ENCODE measurements at regions not wholly inside any gene's neighbourhood (a gene's known extent, or its start where the extent isn't known, plus 50 kb on each side); places are given as distances from the start of the nearest gene placed in this dataset.

DNA sequence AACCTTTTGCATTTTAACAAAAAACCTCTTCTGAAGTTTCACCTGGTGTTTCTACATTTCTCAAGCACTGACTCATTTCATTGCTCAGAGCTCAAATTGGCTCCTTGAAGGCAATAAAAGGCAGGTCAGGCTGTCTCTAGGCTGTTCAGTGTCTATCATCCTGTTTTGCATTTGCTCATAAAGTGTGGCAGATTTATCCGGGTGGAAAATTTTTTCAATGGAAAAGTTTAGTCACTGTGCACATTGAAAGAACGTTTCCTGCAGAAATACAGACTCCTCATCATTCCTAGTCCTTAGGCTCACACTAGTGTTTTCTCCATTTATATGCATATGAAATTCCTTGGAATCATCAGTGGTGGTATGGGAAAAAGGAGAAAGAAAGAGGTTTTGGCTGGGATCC, 114.2 kb upstream of the DGKB start:
- Histone ChIP-seq H3K27me3 (ENCODE audit: control insufficient read depth, insufficient read depth, low read length) (no peaks in the 10 kb centered on the region), H3K4me3 (ENCODE audit: insufficient read depth, low read depth, low read length) (no peak overlapping the region), H4K20me1 (ENCODE audit: insufficient read depth, low read length) (no peaks in the 10 kb centered on the region), H2BK5ac (ENCODE audit: low read depth, low read length, poor library complexity, severe bottlenecking) (no peak overlapping the region), H3K4me2 (ENCODE audit: low read depth, low read length) (no peak overlapping the region), H3K79me1 (ENCODE audit: low read depth in 1 of 2, low read length in 2 of 2) (no peaks in the 10 kb centered on the region), H3K27ac (ENCODE audit: insufficient read depth, low read length) (no peak overlapping the region), H3K36me3 (ENCODE audit: control insufficient read depth, insufficient read depth, low read length) (no peaks in the 10 kb centered on the region), H2BK120ac (ENCODE audit: low read depth, low read length) (no peak overlapping the region), H3K4ac (ENCODE audit: low read depth, low read length) (no peak overlapping the region), H2AFZ (replicated peaks; ENCODE audit: low read length, poor library complexity) (no peak overlapping the region), H2BK15ac (ENCODE audit: low read depth, low read length) (no peak overlapping the region), H3K4me1 (ENCODE audit: control insufficient read depth, insufficient read depth, low read length) (no peaks in the 10 kb centered on the region), H3K14ac (replicated peaks; ENCODE audit: low read depth, low read length) (no peak overlapping the region), H2AK5ac (ENCODE audit: low read depth, low read length) (no peak overlapping the region), H3K9me3 (ENCODE audit: control insufficient read depth, insufficient read depth, low read length) (no peaks in the 10 kb centered on the region), H4K8ac (ENCODE audit: low read depth in 2 of 2, low read length in 2 of 2) (no peak overlapping the region), H2AK9ac (replicated peaks; ENCODE audit: low read depth, low read length, poor library complexity) (no peak overlapping the region), H3K9me1 (ENCODE audit: insufficient read depth, low read length) (no peaks in the 10 kb centered on the region), H3K23ac (ENCODE audit: low read depth, low read length) (no peak overlapping the region), H2BK20ac (ENCODE audit: low read depth, low read length) (no peak overlapping the region), H4K91ac (ENCODE audit: insufficient read depth, low read depth, low read length) (no peak overlapping the region), H3K9ac (ENCODE audit: low read depth, low read length) (no peak overlapping the region), H3K56ac (ENCODE audit: extremely low read depth, insufficient read depth, low read length) (no peak overlapping the region), H3K18ac (ENCODE audit: low read depth, low read length) (no peak overlapping the region), H4K5ac (ENCODE audit: low read depth, low read length) (no peak overlapping the region)
- ATAC-seq (ENCODE audit: low read depth) (no peak), DNase-seq (no peak)
- WGBS, 2 experiments (ENCODE audit: extremely low coverage in 2 of 2, insufficient read length in 1 of 2): no CpG with 5 or more reads among the region's 2 CpGs
- CTCF ChIA-PET: interaction anchor here (0.6 to 1.4 kb wide), 3 partner anchors 11 to 299 kb away, joined by 6 to 7 read pairs (median 7); no protein-coding TSS in a partner anchor
- in situ Hi-C loops (cut with MboI; ENCODE audit: low sequenced_read_pairs): no loop called here
- dilution Hi-C loops (cut with HindIII; ENCODE audit: low sequenced_read_pairs, unreplicated experiment): no loop called here
- BruUV-seq (replicated peaks): no TSS peak
- no peak for TF ChIP-seq RCOR1 (IDR thresholded peaks at IDR 0.05; ENCODE audit: insufficient replicate concordance, low read length)
- TF ChIP-seq MAFK (IDR thresholded peaks at IDR 0.05; ENCODE audit: low read depth, low read length): no peak
- TF ChIP-seq CEBPB (IDR thresholded peaks at IDR 0.05; ENCODE audit: low read depth, low read length): no peak
- no peak for TF ChIP-seq FOS (IDR thresholded peaks at IDR 0.05; ENCODE audit: low read depth, low read length)
- TF ChIP-seq MAZ (IDR thresholded peaks at IDR 0.05; ENCODE audit: borderline replicate concordance, low read depth, low read length): no peak
- TF ChIP-seq, protein P1, sequence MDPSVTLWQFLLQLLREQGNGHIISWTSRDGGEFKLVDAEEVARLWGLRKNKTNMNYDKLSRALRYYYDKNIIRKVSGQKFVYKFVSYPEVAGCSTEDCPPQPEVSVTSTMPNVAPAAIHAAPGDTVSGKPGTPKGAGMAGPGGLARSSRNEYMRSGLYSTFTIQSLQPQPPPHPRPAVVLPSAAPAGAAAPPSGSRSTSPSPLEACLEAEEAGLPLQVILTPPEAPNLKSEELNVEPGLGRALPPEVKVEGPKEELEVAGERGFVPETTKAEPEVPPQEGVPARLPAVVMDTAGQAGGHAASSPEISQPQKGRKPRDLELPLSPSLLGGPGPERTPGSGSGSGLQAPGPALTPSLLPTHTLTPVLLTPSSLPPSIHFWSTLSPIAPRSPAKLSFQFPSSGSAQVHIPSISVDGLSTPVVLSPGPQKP (IDR thresholded peaks at IDR 0.05; ENCODE audit: borderline replicate concordance, low read depth, low read length): no peak
- no peak for TF ChIP-seq RFX5 (IDR thresholded peaks at IDR 0.05; ENCODE audit: low read depth, low read length)
- TF ChIP-seq RAD21 (IDR thresholded peaks at IDR 0.05; ENCODE audit: low read length): no peak
- no peak for TF ChIP-seq CHD1 (IDR thresholded peaks at IDR 0.05; ENCODE audit: low read depth, low read length)
- TF ChIP-seq MXI1 (IDR thresholded peaks at IDR 0.05; ENCODE audit: borderline replicate concordance, low read depth, low read length): no peak
- no peak for TF ChIP-seq SMC3 (IDR thresholded peaks at IDR 0.05; ENCODE audit: low read depth, low read length)
- TF ChIP-seq, protein P2, sequence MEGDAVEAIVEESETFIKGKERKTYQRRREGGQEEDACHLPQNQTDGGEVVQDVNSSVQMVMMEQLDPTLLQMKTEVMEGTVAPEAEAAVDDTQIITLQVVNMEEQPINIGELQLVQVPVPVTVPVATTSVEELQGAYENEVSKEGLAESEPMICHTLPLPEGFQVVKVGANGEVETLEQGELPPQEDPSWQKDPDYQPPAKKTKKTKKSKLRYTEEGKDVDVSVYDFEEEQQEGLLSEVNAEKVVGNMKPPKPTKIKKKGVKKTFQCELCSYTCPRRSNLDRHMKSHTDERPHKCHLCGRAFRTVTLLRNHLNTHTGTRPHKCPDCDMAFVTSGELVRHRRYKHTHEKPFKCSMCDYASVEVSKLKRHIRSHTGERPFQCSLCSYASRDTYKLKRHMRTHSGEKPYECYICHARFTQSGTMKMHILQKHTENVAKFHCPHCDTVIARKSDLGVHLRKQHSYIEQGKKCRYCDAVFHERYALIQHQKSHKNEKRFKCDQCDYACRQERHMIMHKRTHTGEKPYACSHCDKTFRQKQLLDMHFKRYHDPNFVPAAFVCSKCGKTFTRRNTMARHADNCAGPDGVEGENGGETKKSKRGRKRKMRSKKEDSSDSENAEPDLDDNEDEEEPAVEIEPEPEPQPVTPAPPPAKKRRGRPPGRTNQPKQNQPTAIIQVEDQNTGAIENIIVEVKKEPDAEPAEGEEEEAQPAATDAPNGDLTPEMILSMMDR (conservative IDR thresholded peaks at IDR 0.05; ENCODE audit: low read depth, low read length): no peak
- TF ChIP-seq BHLHE40 (IDR thresholded peaks at IDR 0.05; ENCODE audit: low read depth, low read length): no peak
- intact Hi-C loops (cut with micrococcal nuclease): loop anchor here (1.0 to 5.0 kb wide), 2 partner anchors 299 to 1734 kb away; no protein-coding TSS in a partner anchor
- POLR2A ChIA-PET (ENCODE audit: unreplicated experiment): no interaction called here

Data from IMR-90 (cell line).